Muscle of leg (tissue), 3 donors: ENCODE measurements at regions not wholly inside any gene's neighbourhood (a gene's known extent, or its start where the extent isn't known, plus 50 kb on each side); places are given as distances from the start of the nearest gene placed in this dataset.
"Not testable (repeated sequence)": the region's sequence is repeated elsewhere in the genome, so short reads cannot be mapped to it uniquely, and the experiment has no call there.

Experiments used
- DNase-seq: peaks from one replicate; pipeline ENCODE4 v3.0.0; 2013
- H3K27ac ChIP-seq: one replicate; pipeline ENCODE4 v1.5.1; 2013; ENCODE audit warnings: mild to moderate bottlenecking, low read length, control low read depth
- H3K27me3 ChIP-seq: one replicate; pipeline ENCODE4 v1.6.1; 2013; ENCODE audit warnings: low read length; ENCODE audit not compliant: control insufficient read depth, insufficient read depth
- H3K36me3 ChIP-seq: one replicate; pipeline ENCODE4 v1.6.1; 2013; ENCODE audit warnings: low read length; ENCODE audit not compliant: control insufficient read depth, insufficient read depth
- H3K4me1 ChIP-seq: one replicate; pipeline ENCODE4 v1.6.1; 2013; ENCODE audit warnings: low read length; ENCODE audit not compliant: control insufficient read depth, insufficient read depth
- H3K4me3 ChIP-seq: one replicate; pipeline ENCODE4 v1.5.1; 2013; ENCODE audit warnings: low read length, control low read depth
- H3K9me3 ChIP-seq: replicated peaks from 2 replicates; pipeline ENCODE4 v1.6.1; 2013; ENCODE audit warnings: low read depth, low read length; ENCODE audit not compliant: control insufficient read depth
- WGBS: methylation state at CpG from one replicate; pipeline ENCODE4 v1.1.5; 2013; ENCODE audit warnings: missing lambda C conversion rate; ENCODE audit not compliant: insufficient coverage; 5-methylcytosine and 5-hydroxymethylcytosine counted together

- not testable (repeated sequence) for H3K36me3 ChIP-seq, H3K27me3 ChIP-seq, H3K4me1 ChIP-seq, H3K27ac ChIP-seq, DNase-seq, H3K4me3 ChIP-seq, H3K9me3 ChIP-seq
- WGBS = no CpG with 5 or more reads among the region's 6 CpGs
These were observed 58.1 kb upstream of the ROPN1B start for GRCh38 chr3:125910851-125911250.

- not testable (repeated sequence) for H3K27me3 ChIP-seq, H3K9me3 ChIP-seq, H3K4me1 ChIP-seq, H3K36me3 ChIP-seq
- WGBS = 19% methylated on average over 2 of the region's 14 CpGs
- H3K27ac ChIP-seq = peak overlapping the region; percentile 84
- H3K4me3 ChIP-seq = peak overlapping the region; percentile 66
- DNase-seq = peak; percentile 57
These were observed 54.2 kb upstream of the ROPN1B start for GRCh38 chr3:125914608-125915436.

- H3K4me1 ChIP-seq, H3K36me3 ChIP-seq, H3K27me3 ChIP-seq, H3K9me3 ChIP-seq: not testable (repeated sequence)
- DNase-seq = peak; percentile 63
- Histone ChIP-seq H3K4me3 (peak overlapping the region; percentile 66), H3K27ac (peak overlapping the region; percentile 84)
- WGBS = under 1% methylated on average over 21 of the region's 30 CpGs
These were observed 53.6 kb upstream of the ROPN1B start for GRCh38 chr3:125915437-125915787.

- H3K27me3 ChIP-seq, H3K36me3 ChIP-seq, H3K9me3 ChIP-seq, H3K4me1 ChIP-seq: not testable (repeated sequence)
- DNase-seq = peak; percentile 99
- peak overlapping the region; percentile 66 for H3K4me3 ChIP-seq
- peak overlapping the region; percentile 84 for H3K27ac ChIP-seq
- 0% methylated on average over 39 of the region's 40 CpGs for WGBS
These were observed 53.1 kb upstream of the ROPN1B start for GRCh38 chr3:125915792-125916375.

GRCh38 chr3:125916376-125916978 lies 52.5 kb upstream of the ROPN1B start:
- H3K27ac ChIP-seq = peak overlapping the region; percentile 84
- 0% methylated on average over 53 of the region's 58 CpGs for WGBS

GRCh38 chr3:125917020-125917549 lies 51.9 kb upstream of the ROPN1B start:
- peak overlapping the region; percentile 84 for H3K27ac ChIP-seq
- peak; percentile 51 for DNase-seq
- peak overlapping the region; percentile 64 for H3K4me3 ChIP-seq
- H3K9me3 ChIP-seq, H3K36me3 ChIP-seq, H3K27me3 ChIP-seq, H3K4me1 ChIP-seq: not testable (repeated sequence)
- 0% methylated on average over 9 of the region's 12 CpGs for WGBS

More at GRCh38 chr3:125916376-125916978, 52.5 kb upstream of the ROPN1B start:
- peak; percentile 98 for DNase-seq
- Histone ChIP-seq H3K36me3 (no peaks in the 10 kb centered on the region), H3K4me3 (peak overlapping the region; percentile 66), H3K9me3 (no peaks in the 10 kb centered on the region), H3K4me1 (peaks cover 6% of the 10 kb centered on the region), H3K27me3 (no peaks in the 10 kb centered on the region)

- not testable (repeated sequence) for DNase-seq, H3K27ac ChIP-seq, H3K4me1 ChIP-seq
These were observed 51.0 kb upstream of the ROPN1B start for GRCh38 chr3:125918024-125918423.

GRCh38 chr3:125918451-125918850 lies 50.5 kb upstream of the ROPN1B start:
- H3K36me3 ChIP-seq, H3K27me3 ChIP-seq, H3K9me3 ChIP-seq, DNase-seq, H3K4me3 ChIP-seq, H3K27ac ChIP-seq, H3K4me1 ChIP-seq: not testable (repeated sequence)
- WGBS = no CpG with 5 or more reads among the region's 5 CpGs

More at GRCh38 chr3:125918024-125918423, 51.0 kb upstream of the ROPN1B start:
- H3K4me3 ChIP-seq, H3K27me3 ChIP-seq, H3K36me3 ChIP-seq, H3K9me3 ChIP-seq: not testable (repeated sequence)
- WGBS = no CpG with 5 or more reads among the region's 1 CpG

GRCh38 chr3:125918866-125919265 lies 50.1 kb upstream of the ROPN1B start:
- WGBS = 53% methylated on average over 2 of the region's 2 CpGs
- H3K27me3 ChIP-seq, H3K27ac ChIP-seq, H3K4me3 ChIP-seq, H3K9me3 ChIP-seq, DNase-seq, H3K4me1 ChIP-seq, H3K36me3 ChIP-seq: not testable (repeated sequence)
